Smooth muscle cell (in vitro differentiated cells): ENCODE measurements at regions not wholly inside any gene's neighbourhood (a gene's known extent, or its start where the extent isn't known, plus 50 kb on each side); places are given as distances from the start of the nearest gene placed in this dataset.

Source experiments
- DNase-seq: peaks from one replicate; lab custom pipeline; 2025; ENCODE audit not compliant: unreplicated experiment; lab: John Stamatoyannopoulos, UW
- H2AFZ ChIP-seq: fragments of 200-600 bp; sonication (generic); 2 replicates; pipeline ENCODE4 v1.6.0; 2016; ENCODE audit warnings: antibody characterized with exemption, low read depth, mild to moderate bottlenecking
- H3F3A ChIP-seq: fragments of 200-600 bp; sonication (generic); 2 replicates; pipeline ENCODE4 v1.6.0; 2017; ENCODE audit warnings: antibody characterized with exemption, low read depth
- H3K27ac ChIP-seq: fragments of 200-600 bp; sonication (generic); 2 replicates; pipeline ENCODE4 v1.5.1; 2016; ENCODE audit warnings: low read depth, mild to moderate bottlenecking
- H3K27me3 ChIP-seq: fragments of 200-600 bp; sonication (generic); 2 replicates; pipeline ENCODE4 v1.6.1; 2016; ENCODE audit warnings: low read depth, mild to moderate bottlenecking
- H3K36me3 ChIP-seq: fragments of 200-600 bp; sonication (generic); 2 replicates; pipeline ENCODE4 v1.5.1; 2016; ENCODE audit warnings: low read depth
- H3K4me1 ChIP-seq: fragments of 200-600 bp; sonication (generic); 2 replicates; pipeline ENCODE4 v1.5.1; 2016; ENCODE audit warnings: low read depth
- H3K4me2 ChIP-seq: fragments of 200-600 bp; sonication (generic); 2 replicates; pipeline ENCODE4 v1.6.0; 2016; ENCODE audit warnings: mild to moderate bottlenecking
- H3K4me3 ChIP-seq: fragments of 200-600 bp; sonication (generic); 2 replicates; pipeline ENCODE4 v1.5.1; 2016; ENCODE audit warnings: mild to moderate bottlenecking
- H3K79me2 ChIP-seq: fragments of 200-600 bp; sonication (generic); 2 replicates; pipeline ENCODE4 v1.6.0; 2016; ENCODE audit warnings: low read depth, mild to moderate bottlenecking
- H3K9ac ChIP-seq: fragments of 200-600 bp; sonication (generic); 2 replicates; pipeline ENCODE4 v1.6.0; 2016; ENCODE audit warnings: low read depth
- H3K9me3 ChIP-seq: fragments of 200-600 bp; sonication (generic); replicated peaks from 2 replicates; pipeline ENCODE4 v1.5.1; 2016; ENCODE audit warnings: low read depth
- H4K20me1 ChIP-seq: fragments of 200-600 bp; sonication (generic); 2 replicates; pipeline ENCODE4 v1.6.0; 2016; ENCODE audit warnings: low read depth
- WGBS: methylation state at CpG from one replicate; pipeline ENCODE4 v1.1.7; 2016; ENCODE audit warnings: low lambda C conversion rate; 5-methylcytosine and 5-hydroxymethylcytosine counted together
- TF ChIP-seq, protein P1 (sequence below): fragments of 200-600 bp; sonication (generic); IDR thresholded peaks from 2 replicates; pipeline ENCODE4 v1.5.1; 2017; ENCODE audit warnings: borderline replicate concordance, mild to moderate bottlenecking, antibody characterized with exemption; ENCODE audit not compliant: insufficient read depth, poor library complexity, severe bottlenecking

- H3K9ac ChIP-seq, result no peak overlapping the region
- DNase-seq, result no peak
- WGBS, result 80% methylated on average over 2 of the region's 2 CpGs
- no peaks in the 10 kb centered on the region for H3F3A ChIP-seq
- H3K36me3 ChIP-seq, result no peaks in the 10 kb centered on the region
- no peaks in the 10 kb centered on the region for H3K9me3 ChIP-seq
- no peak overlapping the region for H3K4me3 ChIP-seq
- H3K4me2 ChIP-seq, result no peak overlapping the region
- no peaks in the 10 kb centered on the region for H3K79me2 ChIP-seq
- H3K27me3 ChIP-seq, result no peaks in the 10 kb centered on the region
- no peak overlapping the region for H3K27ac ChIP-seq
- TF ChIP-seq, protein P1, sequence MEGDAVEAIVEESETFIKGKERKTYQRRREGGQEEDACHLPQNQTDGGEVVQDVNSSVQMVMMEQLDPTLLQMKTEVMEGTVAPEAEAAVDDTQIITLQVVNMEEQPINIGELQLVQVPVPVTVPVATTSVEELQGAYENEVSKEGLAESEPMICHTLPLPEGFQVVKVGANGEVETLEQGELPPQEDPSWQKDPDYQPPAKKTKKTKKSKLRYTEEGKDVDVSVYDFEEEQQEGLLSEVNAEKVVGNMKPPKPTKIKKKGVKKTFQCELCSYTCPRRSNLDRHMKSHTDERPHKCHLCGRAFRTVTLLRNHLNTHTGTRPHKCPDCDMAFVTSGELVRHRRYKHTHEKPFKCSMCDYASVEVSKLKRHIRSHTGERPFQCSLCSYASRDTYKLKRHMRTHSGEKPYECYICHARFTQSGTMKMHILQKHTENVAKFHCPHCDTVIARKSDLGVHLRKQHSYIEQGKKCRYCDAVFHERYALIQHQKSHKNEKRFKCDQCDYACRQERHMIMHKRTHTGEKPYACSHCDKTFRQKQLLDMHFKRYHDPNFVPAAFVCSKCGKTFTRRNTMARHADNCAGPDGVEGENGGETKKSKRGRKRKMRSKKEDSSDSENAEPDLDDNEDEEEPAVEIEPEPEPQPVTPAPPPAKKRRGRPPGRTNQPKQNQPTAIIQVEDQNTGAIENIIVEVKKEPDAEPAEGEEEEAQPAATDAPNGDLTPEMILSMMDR, result no peak
- H4K20me1 ChIP-seq, result no peaks in the 10 kb centered on the region
- H2AFZ ChIP-seq, result no peak overlapping the region
- no peaks in the 10 kb centered on the region for H3K4me1 ChIP-seq
These were observed 1364.4 kb upstream of the NXPH2 start for GRCh38 chr2:140144611-140145010.

- Histone ChIP-seq H2AFZ (no peak overlapping the region), H3K4me1 (no peaks in the 10 kb centered on the region), H3K27me3 (no peaks in the 10 kb centered on the region), H3K9me3 (no peaks in the 10 kb centered on the region), H3K4me3 (no peak overlapping the region), H3K27ac (no peak overlapping the region), H4K20me1 (no peaks in the 10 kb centered on the region), H3F3A (no peaks in the 10 kb centered on the region), H3K9ac (no peak overlapping the region), H3K36me3 (no peaks in the 10 kb centered on the region), H3K4me2 (no peak overlapping the region), H3K79me2 (no peaks in the 10 kb centered on the region)
- 97% methylated on average over 6 of the region's 6 CpGs for WGBS
- no peak for DNase-seq
- TF ChIP-seq, protein P1, result no peak
These were observed 1358.5 kb upstream of the NXPH2 start for GRCh38 chr2:140138736-140139135.

DNA sequence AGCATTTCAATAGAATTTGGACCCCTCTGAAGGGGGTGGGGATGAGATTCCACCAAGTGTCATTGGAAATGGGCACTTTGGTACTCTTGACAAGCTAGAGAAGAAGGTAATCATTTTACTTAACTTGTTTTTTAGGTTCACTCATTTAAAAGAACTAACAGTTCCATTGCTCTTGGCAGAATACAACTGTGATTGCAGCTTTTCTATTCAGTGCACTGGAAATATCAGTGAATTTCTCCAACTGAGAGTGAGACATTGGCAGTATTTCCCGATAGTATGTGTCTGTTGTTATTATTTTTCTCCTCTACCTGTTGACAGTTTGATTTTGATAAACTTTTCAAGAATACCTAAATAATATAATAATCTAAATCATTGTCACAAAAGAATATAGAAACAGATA, 1356.7 kb upstream of the NXPH2 start:
- Histone ChIP-seq H3K27me3 (no peaks in the 10 kb centered on the region), H3K79me2 (no peaks in the 10 kb centered on the region), H3K36me3 (no peaks in the 10 kb centered on the region), H3K4me2 (no peak overlapping the region), H3K9me3 (no peaks in the 10 kb centered on the region), H3F3A (no peaks in the 10 kb centered on the region), H2AFZ (no peak overlapping the region), H4K20me1 (no peaks in the 10 kb centered on the region), H3K4me1 (no peaks in the 10 kb centered on the region), H3K27ac (no peak overlapping the region), H3K4me3 (no peak overlapping the region), H3K9ac (no peak overlapping the region)
- DNase-seq, result no peak
- 91% methylated on average over 1 of the region's 1 CpG for WGBS
- TF ChIP-seq, protein P1, result no peak

DNA sequence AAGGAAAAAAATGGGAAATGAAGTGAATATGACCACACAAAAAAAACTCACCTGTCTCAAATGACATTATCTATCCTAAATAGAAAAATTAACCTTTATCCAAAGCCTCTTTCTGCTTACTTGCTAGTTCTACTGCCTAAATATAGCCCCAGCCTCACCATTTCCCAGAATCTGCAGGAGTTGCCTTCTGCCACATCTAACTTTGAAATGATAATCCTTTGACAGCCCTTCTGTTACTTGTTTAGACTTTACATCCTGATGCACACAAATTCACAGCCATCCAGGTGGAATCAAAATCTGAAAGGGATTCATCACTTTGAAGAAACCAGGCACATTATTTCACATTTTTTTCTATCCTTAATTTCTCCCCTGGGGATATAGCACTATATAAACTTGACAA, 1356.2 kb upstream of the NXPH2 start:
- no peak for DNase-seq
- H3K36me3 ChIP-seq, result no peaks in the 10 kb centered on the region
- H3K27ac ChIP-seq, result no peak overlapping the region
- no peak overlapping the region for H3K4me2 ChIP-seq
- H3F3A ChIP-seq, result no peaks in the 10 kb centered on the region
- no peak overlapping the region for H3K9ac ChIP-seq
- no peak overlapping the region for H2AFZ ChIP-seq
- no peaks in the 10 kb centered on the region for H3K79me2 ChIP-seq
- TF ChIP-seq, protein P1, result no peak
- no peaks in the 10 kb centered on the region for H3K4me1 ChIP-seq
- no peaks in the 10 kb centered on the region for H4K20me1 ChIP-seq
- no peak overlapping the region for H3K4me3 ChIP-seq
- no peaks in the 10 kb centered on the region for H3K27me3 ChIP-seq
- no peaks in the 10 kb centered on the region for H3K9me3 ChIP-seq
